ENCODE measurements at regions not wholly inside any gene's neighbourhood (a gene's known extent, or its start where the extent isn't known, plus 50 kb on each side); places are given as distances from the start of the nearest gene placed in this dataset.

- no peak overlapping the region for H3K9ac ChIP-seq (ENCODE audit: low read length)
- no peak overlapping the region for H3K4ac ChIP-seq (ENCODE audit: low read depth, low read length)
- no peaks in the 10 kb centered on the region for H3K79me1 ChIP-seq (ENCODE audit: low read length)
- H2BK12ac ChIP-seq (ENCODE audit: low read length), result no peak overlapping the region
- no peak overlapping the region for H3K4me3 ChIP-seq (ENCODE audit: low read depth, low read length)
- no peak overlapping the region for H2AK5ac ChIP-seq (ENCODE audit: low read length)
- no peak overlapping the region for H4K91ac ChIP-seq (ENCODE audit: low read depth, low read length)
- H4K8ac ChIP-seq (ENCODE audit: low read depth, low read length), result no peak overlapping the region
- H3K23ac ChIP-seq (ENCODE audit: low read length), result no peak overlapping the region
- WGBS (ENCODE audit: extremely low coverage, insufficient coverage, insufficient read length), result no CpG with 5 or more reads among the region's 4 CpGs
- no peak overlapping the region for H4K12ac ChIP-seq (ENCODE audit: low read depth, low read length)
- H3K79me2 ChIP-seq (ENCODE audit: control insufficient read depth, insufficient read depth, low read length, poor library complexity), result no peaks in the 10 kb centered on the region
- no peaks in the 10 kb centered on the region for H3K27me3 ChIP-seq (ENCODE audit: insufficient read depth, low read length)
- no peak overlapping the region for H3K18ac ChIP-seq (ENCODE audit: low read length)
- no peaks in the 10 kb centered on the region for H3K36me3 ChIP-seq (ENCODE audit: control insufficient read depth in 1 of 2, insufficient read depth in 2 of 2, low read length in 2 of 2)
- no peak for DNase-seq
- H3K27ac ChIP-seq (ENCODE audit: low read depth, low read length), result no peak overlapping the region
- no peak overlapping the region for H3K14ac ChIP-seq (ENCODE audit: low read length)
- H2BK120ac ChIP-seq (ENCODE audit: insufficient read depth, low read length, poor library complexity), result no peak overlapping the region
- H3K4me2 ChIP-seq (ENCODE audit: low read length), result no peak overlapping the region
- H2BK5ac ChIP-seq (ENCODE audit: low read depth, low read length, poor library complexity), result no peak overlapping the region
- peaks cover 0 to 7% of the 10 kb centered on the region in 2 experiments for H3K4me1 ChIP-seq (ENCODE audit: control insufficient read depth in 1 of 2, insufficient read depth in 2 of 2, low read length in 2 of 2)
- no peaks in the 10 kb centered on the region for H3K9me3 ChIP-seq (ENCODE audit: insufficient read depth, low read depth, low read length)
- no peak overlapping the region for H2AFZ ChIP-seq (ENCODE audit: insufficient read depth, low read length, poor library complexity)
Measured at GRCh38 chr10:118914629-118915028, 114.9 kb upstream of the NANOS1 start.

DNA sequence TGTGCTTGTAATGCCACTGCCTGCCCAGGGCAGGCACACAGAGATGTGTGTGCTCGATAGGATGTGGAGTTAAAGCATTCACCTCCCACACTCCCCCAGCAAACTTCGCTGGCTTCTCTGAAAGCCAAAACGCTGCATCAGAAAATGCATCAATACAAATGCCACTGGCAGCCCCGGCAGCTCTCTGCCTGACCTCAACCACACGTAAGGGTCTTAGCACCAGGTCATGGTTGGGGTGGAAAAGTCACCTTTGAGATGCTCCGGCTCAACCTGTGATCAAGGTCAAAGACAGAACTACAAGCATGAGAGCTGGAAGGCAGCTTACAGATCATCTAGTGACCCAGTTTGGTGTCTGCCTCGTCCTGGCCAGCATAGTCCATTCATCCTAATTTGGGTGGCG, 114.4 kb upstream of the NANOS1 start:
- no peak overlapping the region for H2AFZ ChIP-seq (ENCODE audit: insufficient read depth, low read length, poor library complexity)
- H3K4ac ChIP-seq (ENCODE audit: low read depth, low read length), result no peak overlapping the region
- H3K4me1 ChIP-seq (ENCODE audit: control insufficient read depth in 1 of 2, insufficient read depth in 2 of 2, low read length in 2 of 2), result peaks cover 0 to 7% of the 10 kb centered on the region in 2 experiments
- WGBS (ENCODE audit: extremely low coverage, insufficient coverage, insufficient read length), result no CpG with 5 or more reads among the region's 8 CpGs
- H3K4me3 ChIP-seq (ENCODE audit: low read depth, low read length), result no peak overlapping the region
- H2BK5ac ChIP-seq (ENCODE audit: low read depth, low read length, poor library complexity), result no peak overlapping the region
- no peak overlapping the region for H3K27ac ChIP-seq (ENCODE audit: low read depth, low read length)
- H3K9me3 ChIP-seq (ENCODE audit: insufficient read depth, low read depth, low read length), result no peaks in the 10 kb centered on the region
- H3K79me2 ChIP-seq (ENCODE audit: control insufficient read depth, insufficient read depth, low read length, poor library complexity), result no peaks in the 10 kb centered on the region
- no peak overlapping the region for H2AK5ac ChIP-seq (ENCODE audit: low read length)
- no peak overlapping the region for H4K8ac ChIP-seq (ENCODE audit: low read depth, low read length)
- no peak overlapping the region for H4K91ac ChIP-seq (ENCODE audit: low read depth, low read length)
- no peak overlapping the region for H3K4me2 ChIP-seq (ENCODE audit: low read length)
- H3K23ac ChIP-seq (ENCODE audit: low read length), result no peak overlapping the region
- H4K12ac ChIP-seq (ENCODE audit: low read depth, low read length), result no peak overlapping the region
- H3K36me3 ChIP-seq (ENCODE audit: control insufficient read depth in 1 of 2, insufficient read depth in 2 of 2, low read length in 2 of 2), result no peaks in the 10 kb centered on the region
- no peak overlapping the region for H3K9ac ChIP-seq (ENCODE audit: low read length)
- no peak for DNase-seq
- H3K79me1 ChIP-seq (ENCODE audit: low read length), result no peaks in the 10 kb centered on the region
- H3K14ac ChIP-seq (ENCODE audit: low read length), result no peak overlapping the region
- H3K27me3 ChIP-seq (ENCODE audit: insufficient read depth, low read length), result no peaks in the 10 kb centered on the region
- no peak overlapping the region for H3K18ac ChIP-seq (ENCODE audit: low read length)
- H2BK120ac ChIP-seq (ENCODE audit: insufficient read depth, low read length, poor library complexity), result no peak overlapping the region
- H2BK12ac ChIP-seq (ENCODE audit: low read length), result no peak overlapping the region

DNA sequence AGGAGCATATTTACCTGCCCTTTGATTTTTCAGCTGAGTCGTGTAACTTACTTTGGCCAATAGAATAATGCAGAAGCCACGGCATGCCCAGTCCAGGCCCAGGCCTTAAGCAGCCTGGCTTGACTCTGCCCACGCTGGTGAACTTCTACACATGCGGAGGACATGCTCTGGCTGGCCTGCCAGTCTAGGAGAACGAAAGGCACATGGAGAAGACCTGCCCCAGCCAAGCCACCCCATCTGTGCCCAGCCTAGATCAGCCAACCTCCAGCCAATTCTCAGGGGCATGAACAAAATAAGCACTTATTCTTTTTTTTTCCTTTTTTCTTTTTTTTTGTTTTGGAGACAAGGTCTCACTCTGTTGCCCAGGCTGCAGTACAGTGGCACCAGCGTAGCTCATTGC, 112.7 kb upstream of the NANOS1 start:
- Histone ChIP-seq H3K4ac (ENCODE audit: low read depth, low read length) (no peak overlapping the region), H3K79me2 (ENCODE audit: control insufficient read depth, insufficient read depth, low read length, poor library complexity) (no peaks in the 10 kb centered on the region), H3K18ac (ENCODE audit: low read length) (no peak overlapping the region), H2AFZ (ENCODE audit: insufficient read depth, low read length, poor library complexity) (no peak overlapping the region), H3K27me3 (ENCODE audit: insufficient read depth, low read length) (no peaks in the 10 kb centered on the region), H3K4me1 (ENCODE audit: control insufficient read depth in 1 of 2, insufficient read depth in 2 of 2, low read length in 2 of 2) (no peaks in the 10 kb centered on the region), H3K9me3 (ENCODE audit: insufficient read depth, low read depth, low read length) (no peaks in the 10 kb centered on the region), H2BK12ac (ENCODE audit: low read length) (no peak overlapping the region), H3K9ac (ENCODE audit: low read length) (no peak overlapping the region), H3K4me2 (ENCODE audit: low read length) (no peak overlapping the region), H4K8ac (ENCODE audit: low read depth, low read length) (no peak overlapping the region), H3K14ac (ENCODE audit: low read length) (no peak overlapping the region), H4K91ac (ENCODE audit: low read depth, low read length) (no peak overlapping the region), H3K36me3 (ENCODE audit: control insufficient read depth in 1 of 2, insufficient read depth in 2 of 2, low read length in 2 of 2) (no peaks in the 10 kb centered on the region), H2AK5ac (ENCODE audit: low read length) (no peak overlapping the region), H2BK5ac (ENCODE audit: low read depth, low read length, poor library complexity) (no peak overlapping the region), H4K12ac (ENCODE audit: low read depth, low read length) (no peak overlapping the region), H3K4me3 (ENCODE audit: low read depth, low read length) (no peak overlapping the region), H3K23ac (ENCODE audit: low read length) (no peak overlapping the region), H2BK120ac (ENCODE audit: insufficient read depth, low read length, poor library complexity) (no peak overlapping the region), H3K79me1 (ENCODE audit: low read length) (no peaks in the 10 kb centered on the region), H3K27ac (ENCODE audit: low read depth, low read length) (no peak overlapping the region)
- WGBS (ENCODE audit: extremely low coverage, insufficient coverage, insufficient read length), result no CpG with 5 or more reads among the region's 6 CpGs
- DNase-seq, result no peak

- H3K4me2 ChIP-seq (ENCODE audit: low read length), result no peak overlapping the region
- no peak overlapping the region for H3K4ac ChIP-seq (ENCODE audit: low read depth, low read length)
- no peak overlapping the region for H2BK120ac ChIP-seq (ENCODE audit: insufficient read depth, low read length, poor library complexity)
- no peak overlapping the region for H3K14ac ChIP-seq (ENCODE audit: low read length)
- no peak overlapping the region for H3K27ac ChIP-seq (ENCODE audit: low read depth, low read length)
- no peaks in the 10 kb centered on the region for H3K27me3 ChIP-seq (ENCODE audit: insufficient read depth, low read length)
- no peak overlapping the region for H3K4me3 ChIP-seq (ENCODE audit: low read depth, low read length)
- H2BK12ac ChIP-seq (ENCODE audit: low read length), result no peak overlapping the region
- H3K9ac ChIP-seq (ENCODE audit: low read length), result no peak overlapping the region
- no peaks in the 10 kb centered on the region for H3K36me3 ChIP-seq (ENCODE audit: control insufficient read depth in 1 of 2, insufficient read depth in 2 of 2, low read length in 2 of 2)
- no peak overlapping the region for H4K8ac ChIP-seq (ENCODE audit: low read depth, low read length)
- H2AFZ ChIP-seq (ENCODE audit: insufficient read depth, low read length, poor library complexity), result no peak overlapping the region
- H4K91ac ChIP-seq (ENCODE audit: low read depth, low read length), result no peak overlapping the region
- no peak overlapping the region for H2BK5ac ChIP-seq (ENCODE audit: low read depth, low read length, poor library complexity)
- no peaks in the 10 kb centered on the region for H3K79me2 ChIP-seq (ENCODE audit: control insufficient read depth, insufficient read depth, low read length, poor library complexity)
- no peak overlapping the region for H2AK5ac ChIP-seq (ENCODE audit: low read length)
- no peak for DNase-seq
- H3K9me3 ChIP-seq (ENCODE audit: insufficient read depth, low read depth, low read length), result no peaks in the 10 kb centered on the region
- no peak overlapping the region for H4K12ac ChIP-seq (ENCODE audit: low read depth, low read length)
- no CpG with 5 or more reads among the region's 7 CpGs for WGBS (ENCODE audit: extremely low coverage, insufficient coverage, insufficient read length)
- H3K79me1 ChIP-seq (ENCODE audit: low read length), result no peaks in the 10 kb centered on the region
- no peaks in the 10 kb centered on the region for H3K4me1 ChIP-seq (ENCODE audit: control insufficient read depth in 1 of 2, insufficient read depth in 2 of 2, low read length in 2 of 2)
- H3K23ac ChIP-seq (ENCODE audit: low read length), result no peak overlapping the region
- H3K18ac ChIP-seq (ENCODE audit: low read length), result no peak overlapping the region
Measured at GRCh38 chr10:118917701-118918100, 111.8 kb upstream of the NANOS1 start.

Measured in trophoblast cell (in vitro differentiated cells and primary cell).